ENCODE measurements at regions not wholly inside any gene's neighbourhood (a gene's known extent, or its start where the extent isn't known, plus 50 kb on each side); places are given as distances from the start of the nearest gene placed in this dataset.

- no peak for TF ChIP-seq CTCF (IDR thresholded peaks at IDR 0.05)
- no peak for TF ChIP-seq POLR2AphosphoS5 (IDR thresholded peaks at IDR 0.05; ENCODE audit: insufficient read depth in 1 of 2, low read depth in 1 of 2)
- no peak for TF ChIP-seq POLR2A (IDR thresholded peaks at IDR 0.05)
These were observed 54.9 kb upstream of the RUNX3 start for GRCh38 chr1:24984800-24985522.
